Naive thymus-derived CD4-positive, alpha-beta T cell (primary cell): ENCODE measurements at regions not wholly inside any gene's neighbourhood (a gene's known extent, or its start where the extent isn't known, plus 50 kb on each side); places are given as distances from the start of the nearest gene placed in this dataset.
A peak's percentile ranks its signal among the peaks of the same experiment; 100 is the strongest.

ENCODE experiments used
- ATAC-seq: fragments of 150-1000 bp; cut with Tn5 transposase; 2 replicates; pipeline ENCODE4 v1.10.0; 2021; ENCODE audit warnings: mild to moderate bottlenecking, moderate library complexity
- CTCF ChIA-PET: fragments of 350-600 bp; sonication (Branson Sonifier 250); formaldehyde crosslinking; loops from one replicate; lab custom pipeline; 2021; ENCODE audit warnings: antibody characterized with exemption; lab: Charles Lee
- POLR2A ChIA-PET: fragments of 350-600 bp; sonication (Branson Sonifier 250); formaldehyde crosslinking; loops from one replicate; lab custom pipeline; 2021; ENCODE audit warnings: antibody characterized with exemption, inconsistent platforms; lab: Charles Lee
- DNase-seq, 9 donors: peaks; one replicate each; pipeline versions ENCODE4 v3.0.0 to v3.0.0-alpha.2; 2020 to 2022; ENCODE audit warnings: mixed read lengths in 1 of 9
- H3K27ac ChIP-seq: one replicate; pipeline ENCODE4 v1.7.0; 2013; ENCODE audit warnings: mild to moderate bottlenecking, low read depth, low read length, moderate library complexity
- H3K27me3 ChIP-seq, 2 donors: one replicate each; pipeline ENCODE4 v1.7.0; 2013; ENCODE audit warnings: low read length in 2 of 2, mild to moderate bottlenecking in 2 of 2, moderate library complexity in 2 of 2; ENCODE audit not compliant: control insufficient read depth in 2 of 2, insufficient read depth in 2 of 2
- H3K36me3 ChIP-seq, 3 experiments: 1 replicate in 2 of 3; 2 replicates in 1 of 3; pipeline ENCODE4 v1.7.0; 2013; ENCODE audit warnings: low read length in 3 of 3, mild to moderate bottlenecking in 3 of 3, moderate library complexity in 1 of 3; ENCODE audit not compliant: insufficient read depth in 3 of 3, control insufficient read depth in 2 of 3
- H3K4me1 ChIP-seq, 2 donors: one replicate each; pipeline ENCODE4 v1.7.0; 2013; ENCODE audit warnings: low read length in 2 of 2, mild to moderate bottlenecking in 2 of 2, moderate library complexity in 1 of 2; ENCODE audit not compliant: control insufficient read depth in 2 of 2, insufficient read depth in 2 of 2
- H3K4me3 ChIP-seq: 2 replicates; pipeline ENCODE4 v1.7.0; 2013; ENCODE audit warnings: mild to moderate bottlenecking, low read length
- H3K9me3 ChIP-seq, 3 experiments: 1 replicate in 2 of 3; 2 replicates in 1 of 3; pipeline ENCODE4 v1.7.0; 2013; ENCODE audit warnings: low read length in 3 of 3; ENCODE audit not compliant: control insufficient read depth in 2 of 3
- H3K27ac Mint-ChIP-seq, 9 donors: one replicate each; pipeline ENCODE4 v1.8.0; 2020 to 2022; ENCODE audit warnings: mixed read lengths in 9 of 9, mild to moderate bottlenecking in 8 of 9, moderate library complexity in 5 of 9, inconsistent platforms in 2 of 9
- H3K27me3 Mint-ChIP-seq, 5 donors: one replicate each; pipeline ENCODE4 v1.8.0; 2021 to 2022; ENCODE audit warnings: mixed read lengths in 5 of 5, mild to moderate bottlenecking in 1 of 5
- H3K36me3 Mint-ChIP-seq, 5 donors: one replicate each; pipeline ENCODE4 v1.8.0; 2020 to 2022; ENCODE audit warnings: mixed read lengths in 5 of 5, mild to moderate bottlenecking in 3 of 5, inconsistent platforms in 1 of 5
- H3K4me1 Mint-ChIP-seq, 7 donors: one replicate each; pipeline ENCODE4 v1.8.0; 2020 to 2022; ENCODE audit warnings: mixed read lengths in 7 of 7, mild to moderate bottlenecking in 3 of 7, inconsistent platforms in 1 of 7
- H3K4me3 Mint-ChIP-seq, 10 donors: one replicate each; pipeline ENCODE4 v1.8.0; 2020 to 2022; ENCODE audit warnings: mild to moderate bottlenecking in 10 of 10, mixed read lengths in 10 of 10, moderate library complexity in 6 of 10, inconsistent platforms in 2 of 10
- H3K9me3 Mint-ChIP-seq, 11 donors: one replicate each; pipeline ENCODE4 v1.8.0; 2020 to 2022; ENCODE audit warnings: mixed read lengths in 11 of 11, mild to moderate bottlenecking in 4 of 11, inconsistent platforms in 1 of 11, moderate library complexity in 1 of 11
- intact Hi-C, 2 donors: fragments of 100-400 bp; cut with micrococcal nuclease; formaldehyde crosslinking; loops; one replicate each; pipeline ENCODE4 v1.15.1; 2023

- Histone ChIP-seq H3K36me3 (no peaks in the 10 kb centered on the region), H3K27ac (no peak overlapping the region), H3K27me3 (no peaks in the 10 kb centered on the region), H3K4me3 (no peak overlapping the region), H3K9me3 (no peaks in the 10 kb centered on the region), H3K4me1 (no peaks in the 10 kb centered on the region)
- intact Hi-C loops, result no loop called here
- ATAC-seq (no peak), DNase-seq (no peak)
- no peaks in the 10 kb centered on the region for H3K36me3 Mint-ChIP-seq
- POLR2A ChIA-PET, result no interaction called here
- no peaks in the 10 kb centered on the region for H3K9me3 Mint-ChIP-seq
- H3K4me3 Mint-ChIP-seq, result no peak overlapping the region
- CTCF ChIA-PET, result no interaction called here
- peaks cover 0 to 1% (median 0%) of the 10 kb centered on the region in 7 donors for H3K4me1 Mint-ChIP-seq
- H3K27me3 Mint-ChIP-seq, result peaks cover 13 to 39% (median 17%) of the 10 kb centered on the region in 5 donors
- H3K27ac Mint-ChIP-seq, result no peak overlapping the region
Measured at GRCh38 chr2:733001-733400, 55.8 kb upstream of the TMEM18 start.

- CTCF ChIA-PET, result no interaction called here
- Histone ChIP-seq H3K36me3 (no peaks in the 10 kb centered on the region), H3K9me3 (no peaks in the 10 kb centered on the region), H3K4me3 (no peak overlapping the region), H3K27ac (no peak overlapping the region), H3K4me1 (no peaks in the 10 kb centered on the region), H3K27me3 (no peaks in the 10 kb centered on the region)
- POLR2A ChIA-PET, result no interaction called here
- Mint-ChIP-seq H3K4me3 (peak overlapping the region in 1 of 10 donors; percentile 62), H3K36me3 (no peaks in the 10 kb centered on the region), H3K27ac (no peak overlapping the region), H3K27me3 (peaks cover 8 to 31% (median 17%) of the 10 kb centered on the region in 5 donors), H3K9me3 (no peaks in the 10 kb centered on the region), H3K4me1 (peaks cover 0 to 1% (median 0%) of the 10 kb centered on the region in 7 donors)
- intact Hi-C loops, result no loop called here
- no peak for DNase-seq
- no peak for ATAC-seq
Measured at GRCh38 chr2:731711-732110, 54.5 kb upstream of the TMEM18 start.

GRCh38 chr2:729376-729861 is 52.2 kb upstream of the TMEM18 start:
- H3K36me3 Mint-ChIP-seq, result no peaks in the 10 kb centered on the region
- H3K4me3 Mint-ChIP-seq, result no peak overlapping the region
- Histone ChIP-seq H3K9me3 (no peaks in the 10 kb centered on the region), H3K36me3 (no peaks in the 10 kb centered on the region), H3K27ac (no peak overlapping the region), H3K4me3 (no peak overlapping the region), H3K4me1 (no peaks in the 10 kb centered on the region), H3K27me3 (no peaks in the 10 kb centered on the region)
- DNase-seq (no peak), ATAC-seq (no peak)
- ChIA-PET POLR2A (no interaction called here), CTCF (no interaction called here)
- peaks cover 12 to 27% (median 17%) of the 10 kb centered on the region in 5 donors for H3K27me3 Mint-ChIP-seq
- H3K4me1 Mint-ChIP-seq, result peaks cover 0 to 1% (median 0%) of the 10 kb centered on the region in 7 donors
- no peak overlapping the region for H3K27ac Mint-ChIP-seq
- intact Hi-C loops, result no loop called here
- H3K9me3 Mint-ChIP-seq, result no peaks in the 10 kb centered on the region

- ChIA-PET POLR2A (no interaction called here), CTCF (no interaction called here)
Measured at GRCh38 chr2:728165-728564, 51.0 kb upstream of the TMEM18 start.

GRCh38 chr2:727071-727470 is 49.9 kb upstream of the TMEM18 start:
- H3K27ac Mint-ChIP-seq, result no peak overlapping the region
- no peaks in the 10 kb centered on the region for H3K36me3 Mint-ChIP-seq
- DNase-seq, result no peak
- H3K27ac ChIP-seq, result no peak overlapping the region
- H3K27me3 Mint-ChIP-seq, result peaks cover 16 to 27% (median 20%) of the 10 kb centered on the region in 5 donors
- no peak for ATAC-seq
- intact Hi-C loops, result no loop called here
- H3K9me3 ChIP-seq, result no peaks in the 10 kb centered on the region
- no peaks in the 10 kb centered on the region for H3K4me1 ChIP-seq
- POLR2A ChIA-PET, result no interaction called here
- CTCF ChIA-PET, result no interaction called here
- H3K4me1 Mint-ChIP-seq, result no peaks in the 10 kb centered on the region
- no peak overlapping the region for H3K4me3 ChIP-seq
- no peaks in the 10 kb centered on the region for H3K36me3 ChIP-seq
- H3K4me3 Mint-ChIP-seq, result no peak overlapping the region
- no peaks in the 10 kb centered on the region for H3K27me3 ChIP-seq
- H3K9me3 Mint-ChIP-seq, result no peaks in the 10 kb centered on the region

More at GRCh38 chr2:728165-728564, 51.0 kb upstream of the TMEM18 start:
- no peak overlapping the region for H3K4me3 Mint-ChIP-seq
- Histone ChIP-seq H3K4me3 (no peak overlapping the region), H3K4me1 (no peaks in the 10 kb centered on the region), H3K9me3 (no peaks in the 10 kb centered on the region), H3K27me3 (no peaks in the 10 kb centered on the region), H3K36me3 (no peaks in the 10 kb centered on the region), H3K27ac (no peak overlapping the region)
- H3K4me1 Mint-ChIP-seq, result no peaks in the 10 kb centered on the region
- H3K36me3 Mint-ChIP-seq, result no peaks in the 10 kb centered on the region
- ATAC-seq (peak; percentile 24), DNase-seq (no peak)
- H3K27ac Mint-ChIP-seq, result no peak overlapping the region
- intact Hi-C loops, result no loop called here
- H3K27me3 Mint-ChIP-seq, result peaks cover 14 to 26% (median 18%) of the 10 kb centered on the region in 5 donors
- H3K9me3 Mint-ChIP-seq, result no peaks in the 10 kb centered on the region
